Trophoblast cell (in vitro differentiated cells and primary cell): ENCODE measurements at regions not wholly inside any gene's neighbourhood (a gene's known extent, or its start where the extent isn't known, plus 50 kb on each side); places are given as distances from the start of the nearest gene placed in this dataset.

Source experiments
- DNase-seq, 2 donors: peaks; one replicate each; pipeline ENCODE4 v3.0.0-alpha.2; 2016
- H2AFZ ChIP-seq: 2 replicates; pipeline ENCODE4 v1.6.1; 2013; ENCODE audit warnings: low read length, moderate library complexity, mild to moderate bottlenecking; ENCODE audit not compliant: insufficient read depth, poor library complexity
- H2AK5ac ChIP-seq: 2 replicates; pipeline ENCODE4 v1.6.1; 2013; ENCODE audit warnings: mild to moderate bottlenecking, low read length
- H2BK120ac ChIP-seq: 2 replicates; pipeline ENCODE4 v1.6.1; 2013; ENCODE audit warnings: low read length, mild to moderate bottlenecking, moderate library complexity; ENCODE audit not compliant: insufficient read depth, poor library complexity
- H2BK12ac ChIP-seq: 2 replicates; pipeline ENCODE4 v1.6.1; 2013; ENCODE audit warnings: mild to moderate bottlenecking, low read length, moderate library complexity
- H2BK5ac ChIP-seq: 2 replicates; pipeline ENCODE4 v1.6.1; 2013; ENCODE audit warnings: low read length, low read depth, moderate library complexity, mild to moderate bottlenecking; ENCODE audit not compliant: poor library complexity
- H3K14ac ChIP-seq: 2 replicates; pipeline ENCODE4 v1.6.1; 2013; ENCODE audit warnings: mild to moderate bottlenecking, low read length
- H3K18ac ChIP-seq: 2 replicates; pipeline ENCODE4 v1.6.1; 2013; ENCODE audit warnings: mild to moderate bottlenecking, low read length
- H3K23ac ChIP-seq: 2 replicates; pipeline ENCODE4 v1.6.1; 2013; ENCODE audit warnings: low read length
- H3K27ac ChIP-seq: 2 replicates; pipeline ENCODE4 v1.5.1; 2013; ENCODE audit warnings: low read depth, mild to moderate bottlenecking, inconsistent platforms, low read length, moderate library complexity
- H3K27me3 ChIP-seq: 2 replicates; pipeline ENCODE4 v1.6.1; 2013; ENCODE audit warnings: inconsistent platforms, mild to moderate bottlenecking, low read length, moderate library complexity; ENCODE audit not compliant: insufficient read depth
- H3K36me3 ChIP-seq, 2 experiments: 1 replicate in 1 of 2; 2 replicates in 1 of 2; pipeline ENCODE4 v1.6.1; 2013; ENCODE audit warnings: low read length in 2 of 2, mild to moderate bottlenecking in 2 of 2, moderate library complexity in 1 of 2; ENCODE audit not compliant: insufficient read depth in 2 of 2, control insufficient read depth in 1 of 2
- H3K4ac ChIP-seq: 2 replicates; pipeline ENCODE4 v1.6.1; 2013; ENCODE audit warnings: low read depth, mild to moderate bottlenecking, low read length, moderate library complexity
- H3K4me1 ChIP-seq, 2 experiments: 1 replicate in 1 of 2; 2 replicates in 1 of 2; pipeline ENCODE4 v1.6.1; 2013; ENCODE audit warnings: low read length in 2 of 2, mild to moderate bottlenecking in 2 of 2, moderate library complexity in 1 of 2; ENCODE audit not compliant: insufficient read depth in 2 of 2, control insufficient read depth in 1 of 2
- H3K4me2 ChIP-seq: 2 replicates; pipeline ENCODE4 v1.6.1; 2013; ENCODE audit warnings: inconsistent platforms, mild to moderate bottlenecking, low read length, moderate library complexity
- H3K4me3 ChIP-seq: 2 replicates; pipeline ENCODE4 v1.5.1; 2013; ENCODE audit warnings: mild to moderate bottlenecking, low read depth, low read length, inconsistent platforms
- H3K79me1 ChIP-seq: one replicate; pipeline ENCODE4 v1.6.1; 2013; ENCODE audit warnings: low read length
- H3K79me2 ChIP-seq: 2 replicates; pipeline ENCODE4 v1.6.1; 2013; ENCODE audit warnings: low read length, mild to moderate bottlenecking; ENCODE audit not compliant: control insufficient read depth, insufficient read depth, poor library complexity
- H3K9ac ChIP-seq: 2 replicates; pipeline ENCODE4 v1.6.1; 2013; ENCODE audit warnings: mild to moderate bottlenecking, low read length
- H3K9me3 ChIP-seq: 2 replicates; pipeline ENCODE4 v1.6.1; 2013; ENCODE audit warnings: low read depth, mild to moderate bottlenecking, control low read depth, inconsistent platforms, low read length; ENCODE audit not compliant: insufficient read depth
- H4K12ac ChIP-seq: 2 replicates; pipeline ENCODE4 v1.6.1; 2013; ENCODE audit warnings: low read depth, mild to moderate bottlenecking, low read length, moderate library complexity
- H4K8ac ChIP-seq: 2 replicates; pipeline ENCODE4 v1.6.1; 2013; ENCODE audit warnings: low read depth, mild to moderate bottlenecking, low read length, moderate library complexity
- H4K91ac ChIP-seq: one replicate; pipeline ENCODE4 v1.6.1; 2013; ENCODE audit warnings: low read depth, mild to moderate bottlenecking, low read length, moderate library complexity
- WGBS: extraction: QIAGEN DNeasy Blood & Tissue Kit; methylation state at CpG from one replicate; pipeline ENCODE4 v1.1.7; 2013; ENCODE audit warnings: missing lambda C conversion rate; ENCODE audit not compliant: insufficient read length, insufficient coverage; ENCODE audit errors: extremely low coverage; 5-methylcytosine and 5-hydroxymethylcytosine counted together

GRCh38 chr2:55114597-55114996 lies 64.3 kb upstream of the RTN4 start:
- no peaks in the 10 kb centered on the region for H3K27me3 ChIP-seq
- no peak overlapping the region for H2BK120ac ChIP-seq
- no CpG with 5 or more reads among the region's 5 CpGs for WGBS

GRCh38 chr2:55114082-55114481 lies 63.8 kb upstream of the RTN4 start:
- no peak overlapping the region for H3K4me2 ChIP-seq
- H2BK12ac ChIP-seq, result no peak overlapping the region
- no peak overlapping the region for H3K14ac ChIP-seq
- H2BK5ac ChIP-seq, result no peak overlapping the region
- H4K12ac ChIP-seq, result no peak overlapping the region
- no peak overlapping the region for H2BK120ac ChIP-seq
- H3K4me1 ChIP-seq, result peaks cover 11 to 13% of the 10 kb centered on the region in 2 experiments
- H3K9me3 ChIP-seq, result no peaks in the 10 kb centered on the region
- no peak overlapping the region for H3K23ac ChIP-seq
- no peak overlapping the region for H4K91ac ChIP-seq
- no CpG with 5 or more reads among the region's 5 CpGs for WGBS
- H3K18ac ChIP-seq, result no peak overlapping the region
- no peak overlapping the region for H4K8ac ChIP-seq
- H3K36me3 ChIP-seq, result no peaks in the 10 kb centered on the region
- peaks cover 10% of the 10 kb centered on the region for H3K79me1 ChIP-seq
- H2AFZ ChIP-seq, result no peak overlapping the region
- no peak for DNase-seq
- H3K9ac ChIP-seq, result no peak overlapping the region
- H3K4ac ChIP-seq, result no peak overlapping the region
- H3K27ac ChIP-seq, result no peak overlapping the region
- no peak overlapping the region for H2AK5ac ChIP-seq
- H3K4me3 ChIP-seq, result no peak overlapping the region
- H3K27me3 ChIP-seq, result no peaks in the 10 kb centered on the region
- H3K79me2 ChIP-seq, result peaks cover 1% of the 10 kb centered on the region

More at GRCh38 chr2:55114597-55114996, 64.3 kb upstream of the RTN4 start:
- Histone ChIP-seq H4K91ac (no peak overlapping the region), H4K8ac (no peak overlapping the region), H3K4ac (no peak overlapping the region), H2AK5ac (no peak overlapping the region), H4K12ac (no peak overlapping the region), H2BK12ac (no peak overlapping the region), H3K9me3 (no peaks in the 10 kb centered on the region), H2BK5ac (no peak overlapping the region), H3K23ac (no peak overlapping the region), H3K27ac (no peak overlapping the region), H3K9ac (no peak overlapping the region), H3K18ac (no peak overlapping the region), H3K36me3 (no peaks in the 10 kb centered on the region), H3K14ac (no peak overlapping the region), H3K4me2 (no peak overlapping the region), H3K4me3 (no peak overlapping the region), H3K4me1 (peaks cover 11 to 13% of the 10 kb centered on the region in 2 experiments), H2AFZ (no peak overlapping the region), H3K79me1 (peaks cover 10% of the 10 kb centered on the region), H3K79me2 (peaks cover 1% of the 10 kb centered on the region)
- no peak for DNase-seq

GRCh38 chr2:55112229-55113031 lies 62.2 kb upstream of the RTN4 start:
- H3K9ac ChIP-seq, result no peak overlapping the region
- H3K79me2 ChIP-seq, result peaks cover 1% of the 10 kb centered on the region
- H3K4me2 ChIP-seq, result no peak overlapping the region
- peaks cover 11 to 13% of the 10 kb centered on the region in 2 experiments for H3K4me1 ChIP-seq
- H3K23ac ChIP-seq, result no peak overlapping the region
- no peaks in the 10 kb centered on the region for H3K27me3 ChIP-seq
- peak overlapping the region; percentile 30 for H3K14ac ChIP-seq
- peak overlapping the region; percentile 5 for H3K4ac ChIP-seq
- H2BK120ac ChIP-seq, result peak overlapping the region; percentile 61
- peak overlapping the region; percentile 28 for H4K91ac ChIP-seq
- H2AK5ac ChIP-seq, result no peak overlapping the region
- H3K36me3 ChIP-seq, result no peaks in the 10 kb centered on the region
- H2BK5ac ChIP-seq, result peak overlapping the region; percentile 76
- peak overlapping the region; percentile 65 for H3K27ac ChIP-seq
- no peak overlapping the region for H2AFZ ChIP-seq
- peak overlapping the region; percentile 86 for H2BK12ac ChIP-seq
- peak overlapping the region; percentile 52 for H4K8ac ChIP-seq
- H3K9me3 ChIP-seq, result no peaks in the 10 kb centered on the region
- H3K79me1 ChIP-seq, result peaks cover 10% of the 10 kb centered on the region
- WGBS, result no CpG with 5 or more reads among the region's 13 CpGs
- DNase-seq, result peak in 1 of 2 donors; percentile 18
- peak overlapping the region; percentile 39 for H3K18ac ChIP-seq
- no peak overlapping the region for H3K4me3 ChIP-seq
- no peak overlapping the region for H4K12ac ChIP-seq

GRCh38 chr2:55111570-55112228 lies 61.4 kb upstream of the RTN4 start:
- Histone ChIP-seq H3K4me2 (peak overlapping the region; percentile 11), H2AK5ac (peak overlapping the region; percentile 93), H3K9me3 (no peaks in the 10 kb centered on the region), H3K4me3 (no peak overlapping the region), H2AFZ (peak overlapping the region; percentile 57), H4K12ac (peak overlapping the region; percentile 63), H3K4me1 (peaks cover 11 to 13% of the 10 kb centered on the region in 2 experiments), H3K79me2 (peaks cover 1% of the 10 kb centered on the region), H3K4ac (peak overlapping the region; percentile 94), H3K9ac (no peak overlapping the region), H2BK5ac (peak overlapping the region; percentile 97), H2BK120ac (peak overlapping the region; percentile 99), H2BK12ac (peak overlapping the region; percentile 100), H4K91ac (peak overlapping the region; percentile 96), H3K18ac (peak overlapping the region; percentile 75), H3K79me1 (peaks cover 10% of the 10 kb centered on the region), H4K8ac (peak overlapping the region; percentile 89), H3K36me3 (no peaks in the 10 kb centered on the region), H3K14ac (peak overlapping the region; percentile 98), H3K27ac (peak overlapping the region; percentile 79), H3K27me3 (no peaks in the 10 kb centered on the region), H3K23ac (no peak overlapping the region)
- peak; percentile 73 to 81 for DNase-seq
- WGBS, result no CpG with 5 or more reads among the region's 11 CpGs
